HepG2 (cell line): ENCODE measurements at regions not wholly inside any gene's neighbourhood (a gene's known extent, or its start where the extent isn't known, plus 50 kb on each side); places are given as distances from the start of the nearest gene placed in this dataset.

Experiments
- HMGXB3 ChIP-seq: sonication (generic); formaldehyde crosslinking; IDR thresholded peaks from 2 replicates; pipeline ENCODE4 v1.4.0; 2020; ENCODE audit warnings: missing genetic modification reagents, borderline replicate concordance
- MBNL3 ChIP-seq: fragments of 250-450 bp; sonication (Bioruptor Pico); conservative IDR thresholded peaks from 2 replicates; pipeline ENCODE4 v1.8.0; 2022; ENCODE audit warnings: mild to moderate bottlenecking, inconsistent platforms
- RBAK ChIP-seq: sonication (generic); formaldehyde crosslinking; IDR thresholded peaks from 2 replicates; pipeline ENCODE4 v1.5.1; 2020; ENCODE audit warnings: mild to moderate bottlenecking, missing genetic modification reagents
- ZNF263 ChIP-seq: sonication (generic); formaldehyde crosslinking; IDR thresholded peaks from 2 replicates; pipeline ENCODE4 v1.4.0; 2020; ENCODE audit warnings: missing genetic modification reagents
- ZNF362 ChIP-seq: sonication (generic); formaldehyde crosslinking; IDR thresholded peaks from 2 replicates; pipeline ENCODE4 v1.4.0; 2020; ENCODE audit warnings: missing genetic modification reagents, mild to moderate bottlenecking, borderline replicate concordance
- ZNF576 ChIP-seq: sonication (generic); formaldehyde crosslinking; IDR thresholded peaks from 2 replicates; pipeline ENCODE4 v1.4.0; 2020; ENCODE audit warnings: mild to moderate bottlenecking, missing genetic modification reagents
- ZZZ3 ChIP-seq: sonication (generic); formaldehyde crosslinking; IDR thresholded peaks from 2 replicates; pipeline ENCODE4 v1.4.0; 2020; ENCODE audit warnings: missing genetic modification reagents, mild to moderate bottlenecking, borderline replicate concordance

- TF ChIP-seq HMGXB3 (CRISPR knock-in tag) (no peak), ZNF362 (no peak), ZNF576 (CRISPR knock-in tag) (no peak), ZNF263 (no peak), ZZZ3 (CRISPR knock-in tag) (no peak), RBAK (CRISPR knock-in tag) (no peak), MBNL3 (CRISPR knock-in tag) (no peak)
- TF ChIP-seq, all 625 proteins: peak for 0
Observed at GRCh38 chr2:58720033-58720769, 479.1 kb upstream of the FANCL start (continued).
